Fibroblast of lung (primary cell): ENCODE measurements at regions not wholly inside any gene's neighbourhood (a gene's known extent, or its start where the extent isn't known, plus 50 kb on each side); places are given as distances from the start of the nearest gene placed in this dataset.

Source experiments
- DNase-seq, 2 donors: peaks; one replicate each; pipeline versions ENCODE4 v3.0.0 to v3.0.0-alpha.2; 2010; ENCODE audit warnings: low read depth in 2 of 2
- H2AFZ ChIP-seq: 2 replicates; pipeline ENCODE4 v1.5.1; 2012; ENCODE audit warnings: low read length, control low read depth, inconsistent platforms
- H3K27ac ChIP-seq: 2 replicates; pipeline ENCODE4 v1.5.1; 2011; ENCODE audit warnings: low read length, control low read depth; ENCODE audit not compliant: insufficient read depth
- H3K27me3 ChIP-seq: 2 replicates; pipeline ENCODE4 v1.5.1; 2011; ENCODE audit warnings: mild to moderate bottlenecking, low read length; ENCODE audit not compliant: control insufficient read depth, insufficient read depth
- H3K36me3 ChIP-seq: 2 replicates; pipeline ENCODE4 v1.5.1; 2011; ENCODE audit warnings: low read length; ENCODE audit not compliant: control insufficient read depth, insufficient read depth
- H3K4me1 ChIP-seq: 2 replicates; pipeline ENCODE4 v1.5.1; 2011; ENCODE audit warnings: low read length; ENCODE audit not compliant: control insufficient read depth, insufficient read depth; ENCODE audit errors: extremely low read depth
- H3K4me2 ChIP-seq: 2 replicates; pipeline ENCODE4 v1.5.1; 2011; ENCODE audit warnings: low read length, control low read depth; ENCODE audit not compliant: insufficient read depth; ENCODE audit errors: extremely low read depth
- H3K4me3 ChIP-seq, 4 experiments: fragments of 200-600 bp in 1 of 4; sonication (generic) in 1 of 4; replicated peaks in 1 of 4; 2 replicates each; pipeline ENCODE4 v1.5.1; 2011 to 2016; ENCODE audit warnings: low read length in 4 of 4, low read depth in 3 of 4, mild to moderate bottlenecking in 3 of 4, control low read depth in 2 of 4, inconsistent platforms in 1 of 4, mixed read lengths in 1 of 4; ENCODE audit not compliant: insufficient read depth in 1 of 4; ENCODE audit errors: control extremely low read depth in 1 of 4
- H3K79me2 ChIP-seq: 2 replicates; pipeline ENCODE4 v1.5.1; 2012; ENCODE audit warnings: mild to moderate bottlenecking, low read length, inconsistent platforms; ENCODE audit not compliant: control insufficient read depth, insufficient read depth
- H3K9ac ChIP-seq: 2 replicates; pipeline ENCODE4 v1.5.1; 2011; ENCODE audit warnings: mild to moderate bottlenecking, low read length, control low read depth; ENCODE audit not compliant: insufficient read depth
- H3K9me3 ChIP-seq: 2 replicates; pipeline ENCODE4 v1.5.1; 2012; ENCODE audit warnings: low read depth, low read length; ENCODE audit not compliant: control insufficient read depth, insufficient read depth
- H4K20me1 ChIP-seq: 2 replicates; pipeline ENCODE4 v1.5.1; 2011; ENCODE audit warnings: low read length; ENCODE audit not compliant: control insufficient read depth, insufficient read depth; ENCODE audit errors: extremely low read depth
- EZH2 ChIP-seq: IDR thresholded peaks from 2 replicates; pipeline ENCODE4 v1.5.1; 2012; ENCODE audit warnings: low read length, control low read depth, mild to moderate bottlenecking; ENCODE audit errors: missing control alignments
- TF ChIP-seq, protein P1 (sequence below), 2 donors: IDR thresholded peaks in 1 of 2; conservative IDR thresholded peaks in 1 of 2; 1 replicate in 1 of 2; 2 replicates in 1 of 2; pipeline ENCODE4 v1.5.1; 2011 to 2012; ENCODE audit warnings: low read length in 2 of 2, control low read depth in 1 of 2, inconsistent platforms in 1 of 2, low read depth in 1 of 2, mild to moderate bottlenecking in 1 of 2

DNA sequence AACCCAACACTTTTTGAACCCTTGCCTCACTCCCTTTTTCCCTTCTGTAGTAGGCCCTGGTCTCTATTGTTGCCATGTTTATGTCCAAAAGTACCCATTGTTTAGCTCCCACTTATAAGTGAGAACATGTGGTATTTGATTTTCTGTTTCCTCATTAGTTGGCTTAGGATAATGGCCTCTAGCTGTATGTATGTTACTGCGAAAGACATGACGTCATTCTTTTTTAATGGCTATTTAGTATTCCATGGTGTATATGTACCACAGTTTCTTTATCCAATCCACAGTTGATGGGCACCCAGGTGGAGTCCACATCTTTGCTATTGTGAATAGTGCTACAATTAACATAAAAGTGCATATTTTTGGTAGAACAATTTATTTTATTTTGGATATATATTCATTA is 90.3 kb upstream of the PTPRD start:
- TF ChIP-seq, protein P1, sequence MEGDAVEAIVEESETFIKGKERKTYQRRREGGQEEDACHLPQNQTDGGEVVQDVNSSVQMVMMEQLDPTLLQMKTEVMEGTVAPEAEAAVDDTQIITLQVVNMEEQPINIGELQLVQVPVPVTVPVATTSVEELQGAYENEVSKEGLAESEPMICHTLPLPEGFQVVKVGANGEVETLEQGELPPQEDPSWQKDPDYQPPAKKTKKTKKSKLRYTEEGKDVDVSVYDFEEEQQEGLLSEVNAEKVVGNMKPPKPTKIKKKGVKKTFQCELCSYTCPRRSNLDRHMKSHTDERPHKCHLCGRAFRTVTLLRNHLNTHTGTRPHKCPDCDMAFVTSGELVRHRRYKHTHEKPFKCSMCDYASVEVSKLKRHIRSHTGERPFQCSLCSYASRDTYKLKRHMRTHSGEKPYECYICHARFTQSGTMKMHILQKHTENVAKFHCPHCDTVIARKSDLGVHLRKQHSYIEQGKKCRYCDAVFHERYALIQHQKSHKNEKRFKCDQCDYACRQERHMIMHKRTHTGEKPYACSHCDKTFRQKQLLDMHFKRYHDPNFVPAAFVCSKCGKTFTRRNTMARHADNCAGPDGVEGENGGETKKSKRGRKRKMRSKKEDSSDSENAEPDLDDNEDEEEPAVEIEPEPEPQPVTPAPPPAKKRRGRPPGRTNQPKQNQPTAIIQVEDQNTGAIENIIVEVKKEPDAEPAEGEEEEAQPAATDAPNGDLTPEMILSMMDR (conservative IDR thresholded peaks at IDR 0.05 in 1 of 2, IDR thresholded peaks at IDR 0.05 in 1 of 2; ENCODE audit: low read depth in 1 of 2, low read length in 2 of 2) = no peak
- TF ChIP-seq EZH2 = no peak
- no peak for DNase-seq
- Histone ChIP-seq H3K36me3 (no peaks in the 10 kb centered on the region), H4K20me1 (no peaks in the 10 kb centered on the region), H3K9ac (no peak overlapping the region), H3K27me3 (no peaks in the 10 kb centered on the region), H3K4me3 (no peak overlapping the region), H3K9me3 (no peaks in the 10 kb centered on the region), H3K4me2 (no peak overlapping the region), H3K27ac (no peak overlapping the region), H3K4me1 (no peaks in the 10 kb centered on the region), H3K79me2 (no peaks in the 10 kb centered on the region), H2AFZ (no peak overlapping the region)

DNA sequence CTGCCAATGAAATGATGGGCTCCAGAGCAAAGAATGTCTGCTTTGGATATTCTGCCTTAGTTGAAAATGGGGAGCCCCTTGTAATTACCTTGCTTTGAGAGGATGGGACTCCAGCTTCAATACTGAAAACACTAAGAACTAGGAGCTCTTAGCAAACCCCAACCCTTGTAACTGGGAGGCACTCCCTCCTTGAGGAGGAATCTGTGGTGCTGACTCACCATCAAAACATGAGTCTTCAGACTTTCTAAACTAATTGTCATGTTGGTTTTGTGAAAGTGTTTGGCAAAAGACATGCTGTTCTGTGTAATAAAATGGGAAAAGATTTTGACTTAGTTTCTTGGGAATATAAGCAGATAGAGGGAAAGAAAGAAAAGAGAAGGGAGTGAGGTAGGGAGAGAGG is 91.9 kb upstream of the PTPRD start:
- TF ChIP-seq, protein P1 (conservative IDR thresholded peaks at IDR 0.05 in 1 of 2, IDR thresholded peaks at IDR 0.05 in 1 of 2; ENCODE audit: low read depth in 1 of 2, low read length in 2 of 2) = no peak
- TF ChIP-seq EZH2 = no peak
- DNase-seq = peak; percentile 20 to 53
- Histone ChIP-seq H2AFZ (no peak overlapping the region), H3K9ac (no peak overlapping the region), H3K79me2 (no peaks in the 10 kb centered on the region), H3K36me3 (no peaks in the 10 kb centered on the region), H4K20me1 (no peaks in the 10 kb centered on the region), H3K27ac (no peak overlapping the region), H3K4me2 (no peak overlapping the region), H3K4me3 (no peak overlapping the region), H3K27me3 (no peaks in the 10 kb centered on the region), H3K9me3 (no peaks in the 10 kb centered on the region), H3K4me1 (no peaks in the 10 kb centered on the region)

DNA sequence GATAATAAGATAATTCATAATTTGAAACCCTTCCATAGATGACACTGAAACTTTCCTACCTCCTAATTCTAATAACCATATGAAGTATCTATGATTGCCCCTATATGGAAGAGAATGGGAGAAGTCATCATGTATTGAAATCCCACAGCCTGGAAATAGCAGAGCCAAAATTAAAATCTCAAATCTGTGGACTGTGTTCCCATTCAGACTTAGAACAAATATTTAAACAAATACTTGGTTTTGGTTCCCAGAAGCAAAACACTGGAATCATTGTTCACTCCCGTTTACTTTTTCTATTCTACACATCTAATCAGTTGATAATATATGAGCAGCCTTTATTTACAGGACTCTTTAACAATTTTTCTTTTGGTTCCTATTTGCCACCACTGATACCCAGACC is 92.6 kb upstream of the PTPRD start:
- Histone ChIP-seq H3K4me1 (no peaks in the 10 kb centered on the region), H4K20me1 (no peaks in the 10 kb centered on the region), H3K36me3 (no peaks in the 10 kb centered on the region), H3K4me2 (no peak overlapping the region), H3K9me3 (no peaks in the 10 kb centered on the region), H3K27me3 (no peaks in the 10 kb centered on the region), H3K4me3 (no peak overlapping the region), H2AFZ (no peak overlapping the region), H3K79me2 (no peaks in the 10 kb centered on the region), H3K9ac (no peak overlapping the region), H3K27ac (no peak overlapping the region)
- no peak for TF ChIP-seq EZH2
- TF ChIP-seq, protein P1 (conservative IDR thresholded peaks at IDR 0.05 in 1 of 2, IDR thresholded peaks at IDR 0.05 in 1 of 2; ENCODE audit: low read depth in 1 of 2, low read length in 2 of 2) = no peak
- DNase-seq = no peak
